Thoracic aorta (tissue), 2 donors: ENCODE measurements at regions not wholly inside any gene's neighbourhood (a gene's known extent, or its start where the extent isn't known, plus 50 kb on each side); places are given as distances from the start of the nearest gene placed in this dataset.

Experiments
- ATAC-seq: fragments of 150-250 bp; one replicate; pipeline ENCODE4 v1.8.0; 2017; ENCODE audit warnings: low read depth; ENCODE audit not compliant: insufficient number of reproducible peaks, low FRiP score
- DNase-seq: peaks from one replicate; pipeline ENCODE4 v3.0.0-alpha.2; 2020; ENCODE audit warnings: low spot score
- H3K27ac ChIP-seq, 2 donors: fragments of 200-600 bp; sonication (generic); 1 replicate in 1 of 2; 2 replicates in 1 of 2; pipeline ENCODE4 v1.5.1; 2016; ENCODE audit warnings: mild to moderate bottlenecking in 2 of 2, moderate library complexity in 2 of 2
- H3K27me3 ChIP-seq: fragments of 200-600 bp; sonication (generic); replicated peaks from 2 replicates; pipeline ENCODE4 v1.6.0; 2016; ENCODE audit warnings: mild to moderate bottlenecking; ENCODE audit not compliant: insufficient read depth
- H3K36me3 ChIP-seq: fragments of 200-600 bp; sonication (generic); one replicate; pipeline ENCODE4 v1.5.1; 2016
- H3K4me1 ChIP-seq, 2 donors: fragments of 200-600 bp; sonication (generic); 1 replicate in 1 of 2; 2 replicates in 1 of 2; pipeline versions ENCODE4 v1.5.1 to v1.6.0; 2016; ENCODE audit warnings: low read depth in 2 of 2, mild to moderate bottlenecking in 1 of 2; ENCODE audit not compliant: control insufficient read depth in 1 of 2
- H3K4me3 ChIP-seq: fragments of 200-600 bp; sonication (generic); 2 replicates; pipeline ENCODE4 v1.5.1; 2016; ENCODE audit warnings: mild to moderate bottlenecking
- H3K9me3 ChIP-seq: fragments of 200-600 bp; sonication (generic); 2 replicates; pipeline ENCODE4 v1.5.1; 2016
- TF ChIP-seq, protein P1 (sequence below): fragments of 200-600 bp; sonication (generic); IDR thresholded peaks from one replicate; pipeline ENCODE4 v1.5.1; 2019; ENCODE audit warnings: antibody characterized with exemption

DNA sequence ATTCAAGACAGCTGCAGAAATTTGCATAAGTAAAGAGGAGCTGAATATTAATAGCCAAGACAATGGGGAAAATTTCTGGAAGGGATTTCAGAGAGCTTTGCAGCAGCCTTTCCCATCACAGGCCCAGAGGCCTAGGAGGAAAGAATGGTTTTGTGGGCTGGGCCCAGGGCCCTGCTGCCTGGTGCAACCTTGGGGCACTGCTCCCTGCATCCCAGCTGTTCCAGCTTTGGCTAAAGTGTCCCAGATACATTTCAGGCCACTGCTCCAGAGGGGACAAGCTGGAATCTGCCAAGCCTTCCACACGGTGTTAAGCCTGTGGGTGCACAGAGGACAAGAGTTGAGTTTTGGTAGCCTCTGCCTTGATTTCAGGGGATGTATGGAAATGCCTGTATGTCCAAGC lies 185.6 kb upstream of the SFRP2 start:
- H3K27me3 ChIP-seq, result no peaks in the 10 kb centered on the region
- no peak for DNase-seq
- no peak for ATAC-seq
- H3K27ac ChIP-seq, result no peak overlapping the region
- H3K4me3 ChIP-seq, result no peak overlapping the region
- TF ChIP-seq, protein P1, sequence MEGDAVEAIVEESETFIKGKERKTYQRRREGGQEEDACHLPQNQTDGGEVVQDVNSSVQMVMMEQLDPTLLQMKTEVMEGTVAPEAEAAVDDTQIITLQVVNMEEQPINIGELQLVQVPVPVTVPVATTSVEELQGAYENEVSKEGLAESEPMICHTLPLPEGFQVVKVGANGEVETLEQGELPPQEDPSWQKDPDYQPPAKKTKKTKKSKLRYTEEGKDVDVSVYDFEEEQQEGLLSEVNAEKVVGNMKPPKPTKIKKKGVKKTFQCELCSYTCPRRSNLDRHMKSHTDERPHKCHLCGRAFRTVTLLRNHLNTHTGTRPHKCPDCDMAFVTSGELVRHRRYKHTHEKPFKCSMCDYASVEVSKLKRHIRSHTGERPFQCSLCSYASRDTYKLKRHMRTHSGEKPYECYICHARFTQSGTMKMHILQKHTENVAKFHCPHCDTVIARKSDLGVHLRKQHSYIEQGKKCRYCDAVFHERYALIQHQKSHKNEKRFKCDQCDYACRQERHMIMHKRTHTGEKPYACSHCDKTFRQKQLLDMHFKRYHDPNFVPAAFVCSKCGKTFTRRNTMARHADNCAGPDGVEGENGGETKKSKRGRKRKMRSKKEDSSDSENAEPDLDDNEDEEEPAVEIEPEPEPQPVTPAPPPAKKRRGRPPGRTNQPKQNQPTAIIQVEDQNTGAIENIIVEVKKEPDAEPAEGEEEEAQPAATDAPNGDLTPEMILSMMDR, result no peak
- H3K9me3 ChIP-seq, result peaks cover 5% of the 10 kb centered on the region
- H3K4me1 ChIP-seq, result no peaks in the 10 kb centered on the region
- no peaks in the 10 kb centered on the region for H3K36me3 ChIP-seq

GRCh38 chr4:153973942-153974341 lies 185.1 kb upstream of the SFRP2 start:
- Histone ChIP-seq H3K4me1 (no peaks in the 10 kb centered on the region), H3K27ac (no peak overlapping the region), H3K27me3 (no peaks in the 10 kb centered on the region), H3K36me3 (no peaks in the 10 kb centered on the region), H3K9me3 (peaks cover 5% of the 10 kb centered on the region), H3K4me3 (no peak overlapping the region)
- DNase-seq (no peak), ATAC-seq (no peak)
- TF ChIP-seq, protein P1, result no peak

DNA sequence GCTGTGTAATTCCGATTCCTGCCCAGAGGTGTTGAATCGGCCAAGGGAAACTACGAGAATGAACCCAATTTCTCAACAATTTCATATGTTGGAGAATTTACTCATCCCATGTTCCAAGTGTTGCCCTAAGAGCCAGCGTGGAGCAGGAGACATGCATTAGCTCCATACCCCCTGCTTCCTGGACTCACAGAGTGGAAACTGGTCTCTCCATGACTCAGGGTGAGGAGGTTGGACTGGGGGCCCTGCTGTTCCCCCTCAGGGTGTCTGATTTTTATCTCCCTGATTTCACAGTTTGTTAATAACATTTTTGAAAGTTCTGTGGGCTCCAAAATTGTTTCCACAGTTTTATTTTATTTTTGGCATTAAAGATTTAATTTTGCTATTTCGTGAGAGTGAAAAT lies 183.0 kb upstream of the SFRP2 start:
- H3K4me3 ChIP-seq, result no peak overlapping the region
- TF ChIP-seq, protein P1, result no peak
- DNase-seq, result no peak
- no peaks in the 10 kb centered on the region for H3K27me3 ChIP-seq
- H3K36me3 ChIP-seq, result no peaks in the 10 kb centered on the region
- H3K4me1 ChIP-seq, result no peaks in the 10 kb centered on the region
- H3K27ac ChIP-seq, result no peak overlapping the region
- ATAC-seq, result no peak
- H3K9me3 ChIP-seq, result peaks cover 5% of the 10 kb centered on the region

- H3K9me3 ChIP-seq, result peaks cover 5% of the 10 kb centered on the region
- no peak for DNase-seq
- no peaks in the 10 kb centered on the region for H3K27me3 ChIP-seq
- no peak overlapping the region for H3K4me3 ChIP-seq
- H3K27ac ChIP-seq, result no peak overlapping the region
- no peaks in the 10 kb centered on the region for H3K4me1 ChIP-seq
- TF ChIP-seq, protein P1, result no peak
- ATAC-seq, result no peak
- no peaks in the 10 kb centered on the region for H3K36me3 ChIP-seq
Measured at GRCh38 chr4:153970169-153970568, 181.3 kb upstream of the SFRP2 start.

DNA sequence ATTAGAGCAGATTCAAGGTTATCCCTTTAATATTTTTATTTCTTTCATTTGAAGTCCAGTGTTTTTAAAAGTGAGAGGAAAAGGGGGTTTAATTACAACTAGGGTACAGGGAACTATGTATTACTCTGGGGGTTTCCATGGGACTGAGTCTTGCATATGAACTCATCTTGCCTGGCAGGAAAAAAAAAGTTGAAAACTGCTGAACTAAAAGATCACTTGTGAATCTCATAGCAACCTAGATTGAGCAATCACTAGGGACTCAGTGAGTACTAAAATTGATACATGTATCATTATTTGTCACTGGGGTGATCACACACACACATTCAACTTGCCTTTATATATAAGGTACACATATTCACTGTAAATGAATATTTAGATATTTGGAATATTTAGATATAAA lies 180.7 kb upstream of the SFRP2 start:
- Histone ChIP-seq H3K9me3 (peaks cover 2% of the 10 kb centered on the region), H3K27ac (no peak overlapping the region), H3K36me3 (no peaks in the 10 kb centered on the region), H3K4me3 (no peak overlapping the region), H3K4me1 (no peaks in the 10 kb centered on the region), H3K27me3 (no peaks in the 10 kb centered on the region)
- TF ChIP-seq, protein P1, result no peak
- no peak for ATAC-seq
- DNase-seq, result no peak
